PC-3 (cell line): ENCODE measurements at regions not wholly inside any gene's neighbourhood (a gene's known extent, or its start where the extent isn't known, plus 50 kb on each side); places are given as distances from the start of the nearest gene placed in this dataset.

Experiments used
- CTCF ChIP-seq: fragments of 300-600 bp; sonication (generic); conservative IDR thresholded peaks from 2 replicates; pipeline ENCODE4 v1.5.1; 2017; ENCODE audit warnings: antibody characterized with exemption, low read depth, mild to moderate bottlenecking, low read length
- EZH2 ChIP-seq: fragments of 300-600 bp; sonication (generic); IDR thresholded peaks from one replicate; pipeline ENCODE4 v1.6.1; 2017; ENCODE audit warnings: antibody characterized with exemption, mild to moderate bottlenecking, low read length; ENCODE audit not compliant: unreplicated experiment

DNA sequence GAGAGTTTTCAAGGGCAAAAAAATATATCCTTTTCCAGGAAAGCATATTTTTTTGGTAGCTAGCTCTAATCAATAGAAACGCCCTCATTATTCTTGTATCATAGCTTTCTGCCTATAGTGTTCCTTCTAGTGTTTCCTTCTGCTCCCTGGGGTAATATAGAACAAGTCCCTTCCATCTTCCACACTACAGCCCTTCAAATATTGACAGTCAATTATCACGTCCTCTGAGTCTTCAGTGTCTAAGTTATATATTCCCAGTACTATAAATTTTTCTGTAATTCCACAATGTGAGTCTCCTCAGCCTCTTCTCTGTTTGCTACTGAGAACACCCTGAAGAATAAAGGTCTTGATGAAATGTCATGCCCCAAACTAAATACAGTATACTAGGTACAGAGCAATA lies 1088.0 kb upstream of the PCDH7 start:
- no peak for TF ChIP-seq CTCF
- TF ChIP-seq EZH2, result no peak
